Keratinocyte (primary cell): ENCODE measurements at regions not wholly inside any gene's neighbourhood (a gene's known extent, or its start where the extent isn't known, plus 50 kb on each side); places are given as distances from the start of the nearest gene placed in this dataset.

Experiments used
- DNase-seq: peaks from one replicate; pipeline ENCODE4 v3.0.0-alpha.2; 2011; ENCODE audit warnings: low read depth, missing footprints, low spot score
- FAIRE-seq: peaks from 2 replicates; lab custom pipeline; 2011; peaks lifted over from hg19 to GRCh38; lab: Jason Lieb, UNC
- H2AFZ ChIP-seq: 2 replicates; pipeline ENCODE4 v1.6.0; 2012; ENCODE audit warnings: low read length, control low read depth, inconsistent platforms; ENCODE audit not compliant: control insufficient read depth
- H3K27ac ChIP-seq: 2 replicates; pipeline ENCODE4 v1.5.1; 2011; ENCODE audit warnings: low read length; ENCODE audit not compliant: control insufficient read depth, insufficient read depth
- H3K27me3 ChIP-seq: 3 replicates; pipeline ENCODE4 v1.6.0; 2011; ENCODE audit warnings: low read length; ENCODE audit not compliant: control insufficient read depth, insufficient read depth; ENCODE audit errors: extremely low read depth
- H3K36me3 ChIP-seq, 2 experiments: 2 replicates in 1 of 2; 3 replicates in 1 of 2; pipeline ENCODE4 v1.5.1; 2011; ENCODE audit warnings: low read length in 2 of 2, mild to moderate bottlenecking in 1 of 2; ENCODE audit not compliant: control insufficient read depth in 2 of 2, insufficient read depth in 2 of 2; ENCODE audit errors: extremely low read depth in 1 of 2
- H3K4me1 ChIP-seq: 3 replicates; pipeline ENCODE4 v1.5.1; 2011; ENCODE audit warnings: low read length; ENCODE audit not compliant: control insufficient read depth, insufficient read depth; ENCODE audit errors: extremely low read depth
- H3K4me2 ChIP-seq: 3 replicates; pipeline ENCODE4 v1.6.0; 2011; ENCODE audit warnings: low read depth, low read length; ENCODE audit not compliant: control insufficient read depth, insufficient read depth; ENCODE audit errors: extremely low read depth
- H3K4me3 ChIP-seq, 3 experiments: fragments of 200-600 bp in 1 of 3; sonication (generic) in 1 of 3; 2 replicates in 2 of 3; 3 replicates in 1 of 3; pipeline ENCODE4 v1.5.1; 2011 to 2016; ENCODE audit warnings: low read length in 3 of 3, mild to moderate bottlenecking in 3 of 3, control low read depth in 2 of 3, inconsistent platforms in 1 of 3, low read depth in 1 of 3, mixed read lengths in 1 of 3, mixed run types in 1 of 3, moderate library complexity in 1 of 3; ENCODE audit not compliant: control insufficient read depth in 2 of 3, insufficient read depth in 2 of 3; ENCODE audit errors: extremely low read depth in 1 of 3
- H3K79me2 ChIP-seq: 2 replicates; pipeline ENCODE4 v1.6.0; 2012; ENCODE audit warnings: low read length; ENCODE audit not compliant: control insufficient read depth, insufficient read depth
- H3K9ac ChIP-seq: 3 replicates; pipeline ENCODE4 v1.6.0; 2011; ENCODE audit warnings: low read length; ENCODE audit not compliant: control insufficient read depth, insufficient read depth; ENCODE audit errors: extremely low read depth
- H3K9me1 ChIP-seq: 3 replicates; pipeline ENCODE4 v1.6.0; 2011; ENCODE audit warnings: low read length; ENCODE audit not compliant: control insufficient read depth, insufficient read depth; ENCODE audit errors: extremely low read depth
- H3K9me3 ChIP-seq: 2 replicates; pipeline ENCODE4 v1.5.1; 2012; ENCODE audit warnings: low read depth, low read length; ENCODE audit not compliant: control insufficient read depth
- H4K20me1 ChIP-seq: 3 replicates; pipeline ENCODE4 v1.6.0; 2011; ENCODE audit warnings: low read length; ENCODE audit not compliant: control insufficient read depth, insufficient read depth; ENCODE audit errors: extremely low read depth
- CTCF ChIP-seq, 3 experiments: IDR thresholded peaks in 1 of 3; conservative IDR thresholded peaks in 1 of 3; optimal IDR thresholded peaks in 1 of 3; 2 replicates in 2 of 3; 3 replicates in 1 of 3; pipeline versions ENCODE3 to v1.5.1; 2011; ENCODE audit warnings: low read length in 3 of 3, mild to moderate bottlenecking in 3 of 3, moderate library complexity in 2 of 3, control low read depth in 1 of 3, inconsistent platforms in 1 of 3; ENCODE audit not compliant: insufficient read depth in 2 of 3; ENCODE audit errors: extremely low read depth in 1 of 3
- EZH2 ChIP-seq: IDR thresholded peaks from one replicate; pipeline ENCODE4 v1.6.1; 2012; ENCODE audit warnings: inconsistent platforms, mild to moderate bottlenecking, low read length, moderate library complexity
- dilution Hi-C: fragments of 300-500 bp; cut with MboI; formaldehyde crosslinking; loops from one replicate; pipeline ENCODE4 v1.7.0; 2020; ENCODE audit warnings: low sequenced_read_pairs; ENCODE audit not compliant: extremely low pct_ligation_motif_present

- DNase-seq = no peak
- H3K27ac ChIP-seq = no peak overlapping the region
- dilution Hi-C loops = no loop called here
Measured at GRCh38 chr13:55307909-55308308, 1832.8 kb upstream of the PRR20A start.

GRCh38 chr13:55341891-55342290 lies 1798.8 kb upstream of the PRR20A start:
- no peak overlapping the region for H3K4me3 ChIP-seq
- DNase-seq = no peak
- no peak overlapping the region for H3K27ac ChIP-seq
- H3K27me3 ChIP-seq = no peaks in the 10 kb centered on the region
- no peaks in the 10 kb centered on the region for H3K4me1 ChIP-seq
- no peaks in the 10 kb centered on the region for H3K79me2 ChIP-seq
- dilution Hi-C loops = no loop called here
- no peak overlapping the region for H3K4me2 ChIP-seq
- no peaks in the 10 kb centered on the region for H3K36me3 ChIP-seq
- no peak overlapping the region for H2AFZ ChIP-seq
- no peaks in the 10 kb centered on the region for H3K9me1 ChIP-seq
- TF ChIP-seq EZH2 = no peak
- TF ChIP-seq CTCF (optimal IDR thresholded peaks at IDR 0.05 in 1 of 3, IDR thresholded peaks at IDR 0.05 in 1 of 3, conservative IDR thresholded peaks at IDR 0.05 in 1 of 3; ENCODE audit: extremely low read depth in 1 of 3, insufficient read depth in 2 of 3, low read length in 3 of 3) = no peak
- H4K20me1 ChIP-seq = no peaks in the 10 kb centered on the region
- no peak for FAIRE-seq
- H3K9ac ChIP-seq = no peak overlapping the region
- peaks cover 2% of the 10 kb centered on the region for H3K9me3 ChIP-seq

More at GRCh38 chr13:55307909-55308308, 1832.8 kb upstream of the PRR20A start:
- Histone ChIP-seq H3K36me3 (no peaks in the 10 kb centered on the region), H4K20me1 (no peaks in the 10 kb centered on the region), H2AFZ (no peak overlapping the region), H3K27me3 (no peaks in the 10 kb centered on the region), H3K4me2 (no peak overlapping the region), H3K9me3 (no peaks in the 10 kb centered on the region), H3K4me3 (no peak overlapping the region), H3K79me2 (no peaks in the 10 kb centered on the region), H3K9me1 (no peaks in the 10 kb centered on the region), H3K9ac (no peak overlapping the region), H3K4me1 (no peaks in the 10 kb centered on the region)
- FAIRE-seq = no peak
- TF ChIP-seq CTCF (optimal IDR thresholded peaks at IDR 0.05 in 1 of 3, IDR thresholded peaks at IDR 0.05 in 1 of 3, conservative IDR thresholded peaks at IDR 0.05 in 1 of 3; ENCODE audit: extremely low read depth in 1 of 3, insufficient read depth in 2 of 3, low read length in 3 of 3) (no peak), EZH2 (no peak)
